ENCODE measurements at regions not wholly inside any gene's neighbourhood (a gene's known extent, or its start where the extent isn't known, plus 50 kb on each side); places are given as distances from the start of the nearest gene placed in this dataset.

- DNase-seq: no peak
- TF ChIP-seq GATA1 (IDR thresholded peaks at IDR 0.05; ENCODE audit: low read depth, low read length) (no peak), POLR2A (IDR thresholded peaks at IDR 0.05; ENCODE audit: low read length) (no peak)
These were observed 513.3 kb downstream of the MDFIC start for GRCh38 chr7:115435178-115435577.

GRCh38 chr7:115429918-115430317 lies 508.0 kb downstream of the MDFIC start:
- DNase-seq: no peak
- no peak for TF ChIP-seq POLR2A (IDR thresholded peaks at IDR 0.05; ENCODE audit: low read length)
- TF ChIP-seq GATA1 (IDR thresholded peaks at IDR 0.05; ENCODE audit: low read depth, low read length): no peak

GRCh38 chr7:115417662-115418061 lies 495.8 kb downstream of the MDFIC start:
- DNase-seq: no peak
- no peak for TF ChIP-seq POLR2A (IDR thresholded peaks at IDR 0.05; ENCODE audit: low read length)
- TF ChIP-seq GATA1 (IDR thresholded peaks at IDR 0.05; ENCODE audit: low read depth, low read length): no peak

GRCh38 chr7:115410972-115411686 lies 489.2 kb downstream of the MDFIC start:
- TF ChIP-seq POLR2A (IDR thresholded peaks at IDR 0.05; ENCODE audit: low read length): no peak
- no peak for TF ChIP-seq GATA1 (IDR thresholded peaks at IDR 0.05; ENCODE audit: low read depth, low read length)
- DNase-seq: no peak

GRCh38 chr7:115410434-115410820 lies 488.5 kb downstream of the MDFIC start:
- no peak for DNase-seq
- TF ChIP-seq POLR2A (IDR thresholded peaks at IDR 0.05; ENCODE audit: low read length) (no peak), GATA1 (IDR thresholded peaks at IDR 0.05; ENCODE audit: low read depth, low read length) (no peak)

- TF ChIP-seq GATA1 (IDR thresholded peaks at IDR 0.05; ENCODE audit: low read depth, low read length): no peak
- no peak for TF ChIP-seq POLR2A (IDR thresholded peaks at IDR 0.05; ENCODE audit: low read length)
- no peak for DNase-seq
These were observed 488.0 kb downstream of the MDFIC start for GRCh38 chr7:115409682-115410433.

GRCh38 chr7:115406219-115406618 lies 484.3 kb downstream of the MDFIC start:
- TF ChIP-seq GATA1 (IDR thresholded peaks at IDR 0.05; ENCODE audit: low read depth, low read length): no peak
- no peak for TF ChIP-seq POLR2A (IDR thresholded peaks at IDR 0.05; ENCODE audit: low read length)
- no peak for DNase-seq

- DNase-seq: no peak
- TF ChIP-seq POLR2A (IDR thresholded peaks at IDR 0.05; ENCODE audit: low read length) (no peak), GATA1 (IDR thresholded peaks at IDR 0.05; ENCODE audit: low read depth, low read length) (no peak)
These were observed 465.2 kb downstream of the MDFIC start for GRCh38 chr7:115387137-115387536.

GRCh38 chr7:115379321-115379720 lies 457.4 kb downstream of the MDFIC start:
- TF ChIP-seq POLR2A (IDR thresholded peaks at IDR 0.05; ENCODE audit: low read length): no peak
- TF ChIP-seq GATA1 (IDR thresholded peaks at IDR 0.05; ENCODE audit: low read depth, low read length): no peak
- no peak for DNase-seq

- DNase-seq: no peak
- TF ChIP-seq GATA1 (IDR thresholded peaks at IDR 0.05; ENCODE audit: low read depth, low read length) (no peak), POLR2A (IDR thresholded peaks at IDR 0.05; ENCODE audit: low read length) (no peak)
These were observed 447.1 kb downstream of the MDFIC start for GRCh38 chr7:115368998-115369397.

- DNase-seq: no peak
- TF ChIP-seq POLR2A (IDR thresholded peaks at IDR 0.05; ENCODE audit: low read length) (no peak), GATA1 (IDR thresholded peaks at IDR 0.05; ENCODE audit: low read depth, low read length) (no peak)
These were observed 442.0 kb downstream of the MDFIC start for GRCh38 chr7:115363916-115364315.

GRCh38 chr7:115359955-115360354 lies 438.1 kb downstream of the MDFIC start:
- no peak for DNase-seq
- TF ChIP-seq POLR2A (IDR thresholded peaks at IDR 0.05; ENCODE audit: low read length) (no peak), GATA1 (IDR thresholded peaks at IDR 0.05; ENCODE audit: low read depth, low read length) (no peak)

GRCh38 chr7:115359119-115359518 lies 437.2 kb downstream of the MDFIC start:
- no peak for TF ChIP-seq POLR2A (IDR thresholded peaks at IDR 0.05; ENCODE audit: low read length)
- no peak for TF ChIP-seq GATA1 (IDR thresholded peaks at IDR 0.05; ENCODE audit: low read depth, low read length)
- DNase-seq: no peak

GRCh38 chr7:115357703-115357999 lies 435.8 kb downstream of the MDFIC start:
- no peak for TF ChIP-seq GATA1 (IDR thresholded peaks at IDR 0.05; ENCODE audit: low read depth, low read length)
- no peak for TF ChIP-seq POLR2A (IDR thresholded peaks at IDR 0.05; ENCODE audit: low read length)
- no peak for DNase-seq

Measured in erythroblast (primary cell).